ENCODE measurements at regions not wholly inside any gene's neighbourhood (a gene's known extent, or its start where the extent isn't known, plus 50 kb on each side); places are given as distances from the start of the nearest gene placed in this dataset.

GRCh38 chr3:159265705-159266104 is 463.9 kb downstream of the MFSD1 start:
- TF ChIP-seq CTCF (optimal IDR thresholded peaks at IDR 0.05 in 1 of 3, IDR thresholded peaks at IDR 0.05 in 1 of 3, conservative IDR thresholded peaks at IDR 0.05 in 1 of 3; ENCODE audit: extremely low read depth in 1 of 3, insufficient read depth in 2 of 3, low read length in 3 of 3) (no peak), EZH2 (IDR thresholded peaks at IDR 0.05; ENCODE audit: low read length) (no peak)
